HuH-7 (cell line): ENCODE measurements at regions not wholly inside any gene's neighbourhood (a gene's known extent, or its start where the extent isn't known, plus 50 kb on each side); places are given as distances from the start of the nearest gene placed in this dataset.

Experiments used
- DNase-seq: peaks from one replicate; pipeline ENCODE4 v3.0.0; 2011; ENCODE audit warnings: low spot score

- DNase-seq, result no peak
Measured at GRCh38 chr17:79218825-79219200, 144.2 kb downstream of the ENGASE start.

- no peak for DNase-seq
Measured at GRCh38 chr17:79218175-79218824, 143.7 kb downstream of the ENGASE start.

GRCh38 chr17:79217473-79218135 is 143.0 kb downstream of the ENGASE start:
- DNase-seq, result no peak

GRCh38 chr17:79216826-79217225 is 142.2 kb downstream of the ENGASE start:
- no peak for DNase-seq

GRCh38 chr17:79216391-79216790 is 141.8 kb downstream of the ENGASE start:
- no peak for DNase-seq

- no peak for DNase-seq
Measured at GRCh38 chr17:79215631-79216030, 141.0 kb downstream of the ENGASE start.

GRCh38 chr17:79214940-79215604 is 140.4 kb downstream of the ENGASE start:
- DNase-seq, result no peak

- no peak for DNase-seq
Measured at GRCh38 chr17:79214459-79214858, 139.8 kb downstream of the ENGASE start.

GRCh38 chr17:79213305-79213704 is 138.7 kb downstream of the ENGASE start:
- DNase-seq, result no peak

- no peak for DNase-seq
Measured at GRCh38 chr17:79212149-79213087, 137.8 kb downstream of the ENGASE start.

- DNase-seq, result no peak
Measured at GRCh38 chr17:79211061-79211770, 136.6 kb downstream of the ENGASE start.

GRCh38 chr17:79210638-79211037 is 136.0 kb downstream of the ENGASE start:
- no peak for DNase-seq

- DNase-seq, result no peak
Measured at GRCh38 chr17:79207960-79208359, 133.3 kb downstream of the ENGASE start.

GRCh38 chr17:79205688-79206205 is 131.1 kb downstream of the ENGASE start:
- DNase-seq, result no peak

GRCh38 chr17:79204261-79204660 is 129.6 kb downstream of the ENGASE start:
- no peak for DNase-seq

- DNase-seq, result no peak
Measured at GRCh38 chr17:79203657-79204056, 129.0 kb downstream of the ENGASE start.

- no peak for DNase-seq
Measured at GRCh38 chr17:79203016-79203415, 128.4 kb downstream of the ENGASE start.

GRCh38 chr17:79202480-79202879 is 127.9 kb downstream of the ENGASE start:
- DNase-seq, result no peak

GRCh38 chr17:79201536-79202227 is 127.1 kb downstream of the ENGASE start:
- no peak for DNase-seq

GRCh38 chr17:79201119-79201518 is 126.5 kb downstream of the ENGASE start:
- no peak for DNase-seq

- no peak for DNase-seq
Measured at GRCh38 chr17:79196913-79197312, 122.3 kb downstream of the ENGASE start.
